Parathyroid adenoma (tissue), 2 donors: ENCODE measurements at regions not wholly inside any gene's neighbourhood (a gene's known extent, or its start where the extent isn't known, plus 50 kb on each side); places are given as distances from the start of the nearest gene placed in this dataset.

Source experiments
- H2AFZ ChIP-seq: fragments of 300-600 bp; sonication (generic); one replicate; pipeline ENCODE4 v1.7.0; 2017; ENCODE audit warnings: antibody characterized with exemption, mild to moderate bottlenecking
- H3K27ac ChIP-seq: fragments of 300-600 bp; sonication (generic); one replicate; pipeline ENCODE4 v1.7.0; 2017
- H3K27me3 ChIP-seq: fragments of 300-600 bp; sonication (generic); one replicate; pipeline ENCODE4 v1.7.0; 2017; ENCODE audit warnings: low read length; ENCODE audit not compliant: control insufficient read depth, insufficient read depth
- H3K36me3 ChIP-seq: fragments of 300-600 bp; sonication (generic); one replicate; pipeline ENCODE4 v1.7.0; 2017; ENCODE audit warnings: low read length; ENCODE audit not compliant: control insufficient read depth, insufficient read depth
- H3K4me1 ChIP-seq: fragments of 300-600 bp; sonication (generic); one replicate; pipeline ENCODE4 v1.7.0; 2017; ENCODE audit warnings: control low read depth
- H3K4me2 ChIP-seq: fragments of 300-600 bp; sonication (generic); one replicate; pipeline ENCODE4 v1.7.0; 2017; ENCODE audit warnings: low read length
- H3K4me3 ChIP-seq: fragments of 300-600 bp; sonication (generic); one replicate; pipeline ENCODE4 v1.7.0; 2017; ENCODE audit warnings: low read depth, low read length
- H3K79me2 ChIP-seq: fragments of 300-600 bp; sonication (generic); one replicate; pipeline ENCODE4 v1.7.0; 2017; ENCODE audit warnings: control low read depth
- H3K9ac ChIP-seq: fragments of 300-600 bp; sonication (generic); one replicate; pipeline ENCODE4 v1.7.0; 2017; ENCODE audit warnings: mild to moderate bottlenecking
- H3K9me3 ChIP-seq: fragments of 300-600 bp; sonication (generic); one replicate; pipeline ENCODE4 v1.7.0; 2017; ENCODE audit warnings: low read length; ENCODE audit not compliant: control insufficient read depth
- TF ChIP-seq, protein P1 (sequence below): fragments of 300-600 bp; sonication (generic); IDR thresholded peaks from one replicate; pipeline ENCODE4 v1.7.0; 2017; ENCODE audit warnings: antibody characterized with exemption, mild to moderate bottlenecking
- donor health status: primary hyperparathyroidism.

GRCh38 chr13:99723878-99724277 lies 222.6 kb downstream of the TM9SF2 start:
- Histone ChIP-seq H2AFZ (no peak overlapping the region), H3K27me3 (no peaks in the 10 kb centered on the region), H3K27ac (no peak overlapping the region), H3K79me2 (no peaks in the 10 kb centered on the region), H3K4me2 (no peak overlapping the region), H3K9me3 (no peaks in the 10 kb centered on the region), H3K4me3 (no peak overlapping the region), H3K4me1 (no peaks in the 10 kb centered on the region), H3K36me3 (no peaks in the 10 kb centered on the region), H3K9ac (no peak overlapping the region)
- TF ChIP-seq, protein P1, sequence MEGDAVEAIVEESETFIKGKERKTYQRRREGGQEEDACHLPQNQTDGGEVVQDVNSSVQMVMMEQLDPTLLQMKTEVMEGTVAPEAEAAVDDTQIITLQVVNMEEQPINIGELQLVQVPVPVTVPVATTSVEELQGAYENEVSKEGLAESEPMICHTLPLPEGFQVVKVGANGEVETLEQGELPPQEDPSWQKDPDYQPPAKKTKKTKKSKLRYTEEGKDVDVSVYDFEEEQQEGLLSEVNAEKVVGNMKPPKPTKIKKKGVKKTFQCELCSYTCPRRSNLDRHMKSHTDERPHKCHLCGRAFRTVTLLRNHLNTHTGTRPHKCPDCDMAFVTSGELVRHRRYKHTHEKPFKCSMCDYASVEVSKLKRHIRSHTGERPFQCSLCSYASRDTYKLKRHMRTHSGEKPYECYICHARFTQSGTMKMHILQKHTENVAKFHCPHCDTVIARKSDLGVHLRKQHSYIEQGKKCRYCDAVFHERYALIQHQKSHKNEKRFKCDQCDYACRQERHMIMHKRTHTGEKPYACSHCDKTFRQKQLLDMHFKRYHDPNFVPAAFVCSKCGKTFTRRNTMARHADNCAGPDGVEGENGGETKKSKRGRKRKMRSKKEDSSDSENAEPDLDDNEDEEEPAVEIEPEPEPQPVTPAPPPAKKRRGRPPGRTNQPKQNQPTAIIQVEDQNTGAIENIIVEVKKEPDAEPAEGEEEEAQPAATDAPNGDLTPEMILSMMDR: no peak

DNA sequence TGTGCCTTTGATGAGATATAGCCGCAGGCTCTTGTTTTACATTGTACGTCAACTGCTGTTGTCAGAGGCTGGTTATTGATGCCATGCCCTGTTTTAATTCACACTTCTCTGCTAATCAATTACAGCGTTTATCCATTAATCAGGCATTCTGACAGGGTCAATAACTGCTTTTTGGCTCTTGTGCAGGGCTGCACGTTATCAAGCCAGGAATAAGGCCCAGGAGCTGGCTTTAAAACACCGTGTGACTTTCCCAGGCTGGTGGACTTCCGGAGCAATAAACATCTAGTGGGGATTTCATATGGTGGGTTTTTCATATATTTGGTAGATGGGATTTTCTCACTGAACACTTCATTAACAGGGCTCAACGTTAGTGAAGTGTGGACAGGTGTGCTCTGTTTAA lies 221.7 kb downstream of the TM9SF2 start:
- H3K4me1 ChIP-seq: no peaks in the 10 kb centered on the region
- no peak overlapping the region for H3K4me2 ChIP-seq
- no peaks in the 10 kb centered on the region for H3K27me3 ChIP-seq
- H3K36me3 ChIP-seq: no peaks in the 10 kb centered on the region
- H3K4me3 ChIP-seq: no peak overlapping the region
- H3K9ac ChIP-seq: no peak overlapping the region
- no peaks in the 10 kb centered on the region for H3K9me3 ChIP-seq
- TF ChIP-seq, protein P1: no peak
- no peak overlapping the region for H2AFZ ChIP-seq
- H3K79me2 ChIP-seq: no peaks in the 10 kb centered on the region
- H3K27ac ChIP-seq: no peak overlapping the region

DNA sequence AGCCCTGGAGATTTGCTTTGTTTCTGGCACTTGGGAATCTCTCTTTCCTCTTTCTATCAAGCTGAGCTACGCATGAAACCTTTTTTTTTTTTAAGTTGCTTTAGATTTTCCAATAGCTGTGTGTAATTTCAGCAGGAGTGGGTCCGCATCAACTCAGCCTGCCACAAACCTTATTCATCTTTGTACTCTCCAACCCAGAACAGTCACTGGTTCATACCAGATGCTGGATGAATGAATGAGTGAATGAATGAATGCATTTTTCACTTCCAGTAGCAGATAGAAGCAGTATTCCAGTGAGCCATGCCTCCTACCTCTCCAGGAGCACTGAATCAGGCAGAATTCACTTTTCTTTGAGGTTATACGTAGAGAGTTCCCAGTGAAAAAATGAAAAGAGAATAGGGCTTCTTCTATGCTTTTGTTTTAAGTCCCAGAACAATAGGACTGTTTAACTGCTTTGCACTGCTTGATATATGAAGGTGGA lies 221.1 kb downstream of the TM9SF2 start:
- Histone ChIP-seq H3K4me2 (no peak overlapping the region), H3K79me2 (no peaks in the 10 kb centered on the region), H3K4me3 (no peak overlapping the region), H3K36me3 (no peaks in the 10 kb centered on the region), H3K27ac (no peak overlapping the region), H2AFZ (no peak overlapping the region), H3K9me3 (no peaks in the 10 kb centered on the region), H3K4me1 (no peaks in the 10 kb centered on the region), H3K9ac (no peak overlapping the region), H3K27me3 (no peaks in the 10 kb centered on the region)
- TF ChIP-seq, protein P1: no peak

GRCh38 chr13:99721606-99722337 lies 220.5 kb downstream of the TM9SF2 start:
- Histone ChIP-seq H3K4me2 (no peak overlapping the region), H3K27me3 (no peaks in the 10 kb centered on the region), H3K27ac (no peak overlapping the region), H3K36me3 (no peaks in the 10 kb centered on the region), H3K9ac (no peak overlapping the region), H3K9me3 (no peaks in the 10 kb centered on the region), H3K4me3 (no peak overlapping the region), H2AFZ (no peak overlapping the region), H3K4me1 (no peaks in the 10 kb centered on the region), H3K79me2 (no peaks in the 10 kb centered on the region)
- TF ChIP-seq, protein P1: no peak
